ENCODE measurements at regions not wholly inside any gene's neighbourhood (a gene's known extent, or its start where the extent isn't known, plus 50 kb on each side); places are given as distances from the start of the nearest gene placed in this dataset.

GRCh38 chr13:67645874-67646467, 415.8 kb upstream of the PCDH9 start:
- H3K4me3 ChIP-seq (ENCODE audit: low read length) = no peak overlapping the region
- H3K79me2 ChIP-seq (ENCODE audit: low read length) = no peaks in the 10 kb centered on the region
- H3K9ac ChIP-seq (ENCODE audit: low read length) = no peak overlapping the region
- no peak overlapping the region for H3K27ac ChIP-seq (ENCODE audit: low read length)
- H4K20me1 ChIP-seq (ENCODE audit: insufficient read depth, low read length) = no peaks in the 10 kb centered on the region
- no peak overlapping the region for H2AFZ ChIP-seq (ENCODE audit: low read depth, low read length)
- H3K9me3 ChIP-seq (ENCODE audit: insufficient read depth, low read length) = no peaks in the 10 kb centered on the region
- peaks cover 4% of the 10 kb centered on the region; the same call in 1 of the 2 replicates for H3K4me1 ChIP-seq (ENCODE audit: low read length)
- TF ChIP-seq EZH2phosphoT487 (IDR thresholded peaks at IDR 0.05; ENCODE audit: low read depth) = no peak
- TF ChIP-seq, protein P1, sequence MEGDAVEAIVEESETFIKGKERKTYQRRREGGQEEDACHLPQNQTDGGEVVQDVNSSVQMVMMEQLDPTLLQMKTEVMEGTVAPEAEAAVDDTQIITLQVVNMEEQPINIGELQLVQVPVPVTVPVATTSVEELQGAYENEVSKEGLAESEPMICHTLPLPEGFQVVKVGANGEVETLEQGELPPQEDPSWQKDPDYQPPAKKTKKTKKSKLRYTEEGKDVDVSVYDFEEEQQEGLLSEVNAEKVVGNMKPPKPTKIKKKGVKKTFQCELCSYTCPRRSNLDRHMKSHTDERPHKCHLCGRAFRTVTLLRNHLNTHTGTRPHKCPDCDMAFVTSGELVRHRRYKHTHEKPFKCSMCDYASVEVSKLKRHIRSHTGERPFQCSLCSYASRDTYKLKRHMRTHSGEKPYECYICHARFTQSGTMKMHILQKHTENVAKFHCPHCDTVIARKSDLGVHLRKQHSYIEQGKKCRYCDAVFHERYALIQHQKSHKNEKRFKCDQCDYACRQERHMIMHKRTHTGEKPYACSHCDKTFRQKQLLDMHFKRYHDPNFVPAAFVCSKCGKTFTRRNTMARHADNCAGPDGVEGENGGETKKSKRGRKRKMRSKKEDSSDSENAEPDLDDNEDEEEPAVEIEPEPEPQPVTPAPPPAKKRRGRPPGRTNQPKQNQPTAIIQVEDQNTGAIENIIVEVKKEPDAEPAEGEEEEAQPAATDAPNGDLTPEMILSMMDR (IDR thresholded peaks at IDR 0.05; ENCODE audit: low read depth, low read length) = no peak
- no peaks in the 10 kb centered on the region for H3K27me3 ChIP-seq (ENCODE audit: low read depth, low read length)
- H3K4me2 ChIP-seq (ENCODE audit: low read length) = no peak overlapping the region
- no peaks in the 10 kb centered on the region for H3K36me3 ChIP-seq (replicated peaks; ENCODE audit: low read depth, low read length)

DNA sequence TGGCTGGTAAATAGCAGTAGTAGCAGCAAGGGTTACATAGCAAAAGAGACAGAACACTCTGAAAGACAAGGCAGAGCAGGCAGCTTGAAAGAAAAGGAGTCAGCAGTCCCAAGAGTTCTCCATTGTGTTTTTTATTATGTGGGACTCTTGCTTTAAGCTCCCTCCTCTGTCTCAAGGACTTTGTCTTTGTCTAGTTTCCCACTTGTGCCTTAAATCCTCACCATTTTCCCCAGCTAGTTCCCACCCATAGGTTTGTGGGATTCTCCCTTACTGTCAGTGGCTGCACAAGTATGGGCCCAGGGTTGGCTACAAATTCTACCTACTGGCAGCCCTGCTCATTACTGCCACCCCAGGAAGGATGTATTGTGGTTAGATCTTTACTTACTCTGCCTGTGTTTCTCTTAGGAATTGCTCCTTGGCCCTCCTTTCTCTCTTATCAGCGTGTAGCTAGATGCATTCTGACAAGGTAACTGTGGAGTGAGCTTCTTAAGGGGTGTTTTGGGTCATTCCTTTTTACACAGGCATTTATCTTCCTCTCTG, 413.4 kb upstream of the PCDH9 start:
- TF ChIP-seq, protein P1 (IDR thresholded peaks at IDR 0.05; ENCODE audit: low read depth, low read length) = no peak; the same call in 1 of the 2 replicates
- no peak for TF ChIP-seq EZH2phosphoT487 (IDR thresholded peaks at IDR 0.05; ENCODE audit: low read depth)
- Histone ChIP-seq H3K4me3 (ENCODE audit: low read length) (no peak overlapping the region), H3K9me3 (ENCODE audit: insufficient read depth, low read length) (no peaks in the 10 kb centered on the region), H3K4me1 (ENCODE audit: low read length) (no peaks in the 10 kb centered on the region), H3K4me2 (ENCODE audit: low read length) (no peak overlapping the region), H3K79me2 (ENCODE audit: low read length) (no peaks in the 10 kb centered on the region), H3K27me3 (ENCODE audit: low read depth, low read length) (no peaks in the 10 kb centered on the region), H4K20me1 (ENCODE audit: insufficient read depth, low read length) (no peaks in the 10 kb centered on the region), H3K9ac (ENCODE audit: low read length) (no peak overlapping the region), H2AFZ (ENCODE audit: low read depth, low read length) (no peak overlapping the region), H3K27ac (ENCODE audit: low read length) (no peak overlapping the region), H3K36me3 (replicated peaks; ENCODE audit: low read depth, low read length) (no peaks in the 10 kb centered on the region)

- Histone ChIP-seq H3K4me1 (ENCODE audit: low read length) (no peaks in the 10 kb centered on the region), H3K27ac (ENCODE audit: low read length) (no peak overlapping the region), H2AFZ (ENCODE audit: low read depth, low read length) (no peak overlapping the region), H3K79me2 (ENCODE audit: low read length) (no peaks in the 10 kb centered on the region), H3K27me3 (ENCODE audit: low read depth, low read length) (no peaks in the 10 kb centered on the region), H3K9ac (ENCODE audit: low read length) (no peak overlapping the region), H3K4me3 (ENCODE audit: low read length) (no peak overlapping the region), H3K36me3 (replicated peaks; ENCODE audit: low read depth, low read length) (no peaks in the 10 kb centered on the region), H3K9me3 (ENCODE audit: insufficient read depth, low read length) (no peaks in the 10 kb centered on the region), H4K20me1 (ENCODE audit: insufficient read depth, low read length) (no peaks in the 10 kb centered on the region), H3K4me2 (ENCODE audit: low read length) (no peak overlapping the region)
- TF ChIP-seq EZH2phosphoT487 (IDR thresholded peaks at IDR 0.05; ENCODE audit: low read depth) = no peak
- TF ChIP-seq, protein P1 (IDR thresholded peaks at IDR 0.05; ENCODE audit: low read depth, low read length) = no peak
These were observed 412.5 kb upstream of the PCDH9 start for GRCh38 chr13:67642657-67643056.

- Histone ChIP-seq H3K4me2 (ENCODE audit: low read length) (no peak overlapping the region), H3K27ac (ENCODE audit: low read length) (no peak overlapping the region)
- TF ChIP-seq EZH2phosphoT487 (IDR thresholded peaks at IDR 0.05; ENCODE audit: low read depth) = no peak
- TF ChIP-seq, protein P1 (IDR thresholded peaks at IDR 0.05; ENCODE audit: low read depth, low read length) = no peak
These were observed 405.6 kb upstream of the PCDH9 start for GRCh38 chr13:67635754-67636153.

More at GRCh38 chr13:67635754-67636153, 405.6 kb upstream of the PCDH9 start:
- no peak overlapping the region for H3K9ac ChIP-seq (ENCODE audit: low read length)
- peaks cover 7% of the 10 kb centered on the region; the same call in 1 of the 2 replicates for H3K4me1 ChIP-seq (ENCODE audit: low read length)
- no peaks in the 10 kb centered on the region for H3K9me3 ChIP-seq (ENCODE audit: insufficient read depth, low read length)
- no peak overlapping the region for H2AFZ ChIP-seq (ENCODE audit: low read depth, low read length)
- no peak overlapping the region for H3K4me3 ChIP-seq (ENCODE audit: low read length)
- H3K79me2 ChIP-seq (ENCODE audit: low read length) = no peaks in the 10 kb centered on the region
- H4K20me1 ChIP-seq (ENCODE audit: insufficient read depth, low read length) = no peaks in the 10 kb centered on the region
- H3K36me3 ChIP-seq (replicated peaks; ENCODE audit: low read depth, low read length) = no peaks in the 10 kb centered on the region
- H3K27me3 ChIP-seq (ENCODE audit: low read depth, low read length) = no peaks in the 10 kb centered on the region
